Transverse colon (tissue), 4 donors: ENCODE measurements at regions not wholly inside any gene's neighbourhood (a gene's known extent, or its start where the extent isn't known, plus 50 kb on each side); places are given as distances from the start of the nearest gene placed in this dataset.

Experiments used
- POLR2A ChIP-seq: fragments of 450-650 bp; IDR thresholded peaks from one replicate; pipeline ENCODE4 v1.6.1; 2016; ENCODE audit warnings: antibody characterized with exemption, mild to moderate bottlenecking, moderate library complexity
- POLR2AphosphoS5 ChIP-seq, 3 donors: sonication (generic); formaldehyde crosslinking; IDR thresholded peaks; one replicate each; pipeline ENCODE4 v1.6.1; 2016; ENCODE audit warnings: antibody characterized with exemption in 3 of 3
- TF ChIP-seq, protein P1 (sequence below), 5 experiments: fragments of 200-600 bp in 3 of 5; fragments of 450-650 bp in 2 of 5; sonication (generic) in 3 of 5; IDR thresholded peaks; 1 replicate in 2 of 5; 2 replicates in 3 of 5; pipeline ENCODE4 v1.5.1; 2016 to 2017; ENCODE audit warnings: antibody characterized with exemption in 5 of 5, inconsistent platforms in 3 of 5, mild to moderate bottlenecking in 2 of 5, moderate library complexity in 1 of 5

- no peak for TF ChIP-seq POLR2AphosphoS5 (IDR thresholded peaks at IDR 0.05)
- TF ChIP-seq, protein P1, sequence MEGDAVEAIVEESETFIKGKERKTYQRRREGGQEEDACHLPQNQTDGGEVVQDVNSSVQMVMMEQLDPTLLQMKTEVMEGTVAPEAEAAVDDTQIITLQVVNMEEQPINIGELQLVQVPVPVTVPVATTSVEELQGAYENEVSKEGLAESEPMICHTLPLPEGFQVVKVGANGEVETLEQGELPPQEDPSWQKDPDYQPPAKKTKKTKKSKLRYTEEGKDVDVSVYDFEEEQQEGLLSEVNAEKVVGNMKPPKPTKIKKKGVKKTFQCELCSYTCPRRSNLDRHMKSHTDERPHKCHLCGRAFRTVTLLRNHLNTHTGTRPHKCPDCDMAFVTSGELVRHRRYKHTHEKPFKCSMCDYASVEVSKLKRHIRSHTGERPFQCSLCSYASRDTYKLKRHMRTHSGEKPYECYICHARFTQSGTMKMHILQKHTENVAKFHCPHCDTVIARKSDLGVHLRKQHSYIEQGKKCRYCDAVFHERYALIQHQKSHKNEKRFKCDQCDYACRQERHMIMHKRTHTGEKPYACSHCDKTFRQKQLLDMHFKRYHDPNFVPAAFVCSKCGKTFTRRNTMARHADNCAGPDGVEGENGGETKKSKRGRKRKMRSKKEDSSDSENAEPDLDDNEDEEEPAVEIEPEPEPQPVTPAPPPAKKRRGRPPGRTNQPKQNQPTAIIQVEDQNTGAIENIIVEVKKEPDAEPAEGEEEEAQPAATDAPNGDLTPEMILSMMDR (IDR thresholded peaks at IDR 0.05), result no peak
- TF ChIP-seq POLR2A, result no peak
Observed at GRCh38 chr11:25779033-25779432, 552.9 kb upstream of the ANO3 start.
